Neural crest cell (in vitro differentiated cells): ENCODE measurements at regions not wholly inside any gene's neighbourhood (a gene's known extent, or its start where the extent isn't known, plus 50 kb on each side); places are given as distances from the start of the nearest gene placed in this dataset.

Source experiments
- DNase-seq: peaks from one replicate; pipeline ENCODE4 v3.0.0; 2021; ENCODE audit warnings: low read depth, mixed read lengths, low spot score
- H3K27ac Mint-ChIP-seq: one replicate; pipeline ENCODE4 v1.8.0; 2021; ENCODE audit warnings: mild to moderate bottlenecking, mixed read lengths; ENCODE audit not compliant: unreplicated experiment
- H3K27me3 Mint-ChIP-seq: 2 replicates; pipeline ENCODE4 v1.8.0; 2021; ENCODE audit warnings: low read depth, mild to moderate bottlenecking, mixed read lengths
- H3K36me3 Mint-ChIP-seq: 2 replicates; pipeline ENCODE4 v1.8.0; 2021; ENCODE audit warnings: low read depth, mild to moderate bottlenecking, mixed read lengths
- H3K4me1 Mint-ChIP-seq: 2 replicates; pipeline ENCODE4 v1.8.0; 2021; ENCODE audit warnings: mixed read lengths
- H3K4me3 Mint-ChIP-seq: one replicate; pipeline ENCODE4 v1.8.0; 2021; ENCODE audit warnings: mild to moderate bottlenecking, mixed read lengths
- H3K9me3 Mint-ChIP-seq: 2 replicates; pipeline ENCODE4 v1.8.0; 2021; ENCODE audit warnings: mixed read lengths
- CTCF ChIP-seq: fragments of 200-600 bp; sonication (generic); conservative IDR thresholded peaks from 2 replicates; pipeline ENCODE4 v1.5.0; 2021; ENCODE audit warnings: antibody characterized with exemption, mild to moderate bottlenecking

- H3K27ac Mint-ChIP-seq = no peak overlapping the region
- H3K9me3 Mint-ChIP-seq = no peaks in the 10 kb centered on the region
- no peak for DNase-seq
- H3K4me1 Mint-ChIP-seq = no peaks in the 10 kb centered on the region
- H3K4me3 Mint-ChIP-seq = no peak overlapping the region
- no peaks in the 10 kb centered on the region for H3K36me3 Mint-ChIP-seq
- TF ChIP-seq CTCF = no peak
- no peaks in the 10 kb centered on the region for H3K27me3 Mint-ChIP-seq
Observed at GRCh38 chr5:20683241-20683940, 695.4 kb upstream of the CDH18 start.

- TF ChIP-seq CTCF = no peak
- no peaks in the 10 kb centered on the region for H3K4me1 Mint-ChIP-seq
- no peak overlapping the region for H3K4me3 Mint-ChIP-seq
- H3K9me3 Mint-ChIP-seq = peaks cover 2% of the 10 kb centered on the region
- no peak overlapping the region for H3K27ac Mint-ChIP-seq
- no peak for DNase-seq
- no peaks in the 10 kb centered on the region for H3K27me3 Mint-ChIP-seq
- H3K36me3 Mint-ChIP-seq = no peaks in the 10 kb centered on the region
Observed at GRCh38 chr5:20680718-20681302, 692.8 kb upstream of the CDH18 start.

GRCh38 chr5:20678814-20679298 lies 690.9 kb upstream of the CDH18 start:
- Mint-ChIP-seq H3K27ac (no peak overlapping the region), H3K9me3 (peaks cover 5% of the 10 kb centered on the region), H3K36me3 (no peaks in the 10 kb centered on the region)

GRCh38 chr5:20678386-20678785 lies 690.4 kb upstream of the CDH18 start:
- H3K4me3 Mint-ChIP-seq = no peak overlapping the region
- TF ChIP-seq CTCF = no peak
- peaks cover 5% of the 10 kb centered on the region for H3K9me3 Mint-ChIP-seq
- H3K27ac Mint-ChIP-seq = no peak overlapping the region
- no peaks in the 10 kb centered on the region for H3K27me3 Mint-ChIP-seq
- no peaks in the 10 kb centered on the region for H3K4me1 Mint-ChIP-seq
- no peaks in the 10 kb centered on the region for H3K36me3 Mint-ChIP-seq
- no peak for DNase-seq

More at GRCh38 chr5:20678814-20679298, 690.9 kb upstream of the CDH18 start:
- TF ChIP-seq CTCF = no peak
- Mint-ChIP-seq H3K4me3 (no peak overlapping the region), H3K27me3 (no peaks in the 10 kb centered on the region), H3K4me1 (no peaks in the 10 kb centered on the region)
- DNase-seq = no peak

- no peaks in the 10 kb centered on the region for H3K9me3 Mint-ChIP-seq
- H3K4me1 Mint-ChIP-seq = no peaks in the 10 kb centered on the region
- no peaks in the 10 kb centered on the region for H3K36me3 Mint-ChIP-seq
- no peak for DNase-seq
- no peak overlapping the region for H3K27ac Mint-ChIP-seq
- H3K4me3 Mint-ChIP-seq = no peak overlapping the region
- no peak for TF ChIP-seq CTCF
- no peaks in the 10 kb centered on the region for H3K27me3 Mint-ChIP-seq
Observed at GRCh38 chr5:20660588-20660987, 672.6 kb upstream of the CDH18 start.
